Stimulated activated naive B cell treated with anti-CD40 and anti-IgM and Interleukin-4, amounts not matched to agents 10 μg/mL and 1 μg/mL and 100 μg/mL, for 72 hours (primary cell): ENCODE measurements at regions not wholly inside any gene's neighbourhood (a gene's known extent, or its start where the extent isn't known, plus 50 kb on each side); places are given as distances from the start of the nearest gene placed in this dataset.
"Not testable (repeated sequence)": the region's sequence is repeated elsewhere in the genome, so short reads cannot be mapped to it uniquely, and the experiment has no call there.

Source experiments
- ATAC-seq, 2 donors: fragments of 150-1000 bp; cut with Tn5 transposase; replicated peaks; 2 replicates each; pipeline ENCODE4 v1.10.0; 2021; ENCODE audit warnings: moderate library complexity in 1 of 2
- DNase-seq: peaks from one replicate; pipeline ENCODE4 v3.0.0; 2021
- H3K27ac Mint-ChIP-seq: one replicate; pipeline ENCODE4 v1.8.0; 2022; ENCODE audit warnings: mild to moderate bottlenecking, mixed read lengths
- H3K27me3 Mint-ChIP-seq, 2 donors: one replicate each; pipeline ENCODE4 v1.8.0; 2022; ENCODE audit warnings: mixed read lengths in 2 of 2
- H3K36me3 Mint-ChIP-seq, 2 donors: one replicate each; pipeline ENCODE4 v1.8.0; 2022; ENCODE audit warnings: mixed read lengths in 2 of 2, mild to moderate bottlenecking in 1 of 2
- H3K4me1 Mint-ChIP-seq, 2 donors: one replicate each; pipeline ENCODE4 v1.8.0; 2022; ENCODE audit warnings: mixed read lengths in 2 of 2, mild to moderate bottlenecking in 1 of 2
- H3K4me3 Mint-ChIP-seq, 2 donors: one replicate each; pipeline ENCODE4 v1.8.0; 2022; ENCODE audit warnings: mild to moderate bottlenecking in 2 of 2, mixed read lengths in 2 of 2, moderate library complexity in 1 of 2
- H3K9me3 Mint-ChIP-seq, 2 donors: one replicate each; pipeline ENCODE4 v1.8.0; 2022; ENCODE audit warnings: mixed read lengths in 2 of 2, mild to moderate bottlenecking in 1 of 2

GRCh38 chr17:71494062-71494855 is 626.6 kb upstream of the SOX9 start:
- Mint-ChIP-seq H3K4me1 (no peaks in the 10 kb centered on the region), H3K27me3 (no peaks in the 10 kb centered on the region), H3K4me3 (no peak overlapping the region), H3K36me3 (no peaks in the 10 kb centered on the region), H3K27ac (no peak overlapping the region), H3K9me3 (no peaks in the 10 kb centered on the region)
- ATAC-seq (no peak), DNase-seq (no peak)

GRCh38 chr17:71495420-71495819 is 625.4 kb upstream of the SOX9 start:
- no peaks in the 10 kb centered on the region for H3K4me1 Mint-ChIP-seq
- H3K27ac Mint-ChIP-seq, result no peak overlapping the region
- no peak overlapping the region for H3K4me3 Mint-ChIP-seq
- no peak for DNase-seq
- no peaks in the 10 kb centered on the region for H3K36me3 Mint-ChIP-seq
- H3K27me3 Mint-ChIP-seq, result no peaks in the 10 kb centered on the region
- peaks cover 0 to 1% of the 10 kb centered on the region in 2 donors for H3K9me3 Mint-ChIP-seq
- ATAC-seq, result no peak

GRCh38 chr17:71496552-71496951 is 624.3 kb upstream of the SOX9 start:
- Mint-ChIP-seq H3K4me1 (no peaks in the 10 kb centered on the region), H3K27ac (no peak overlapping the region), H3K36me3 (no peaks in the 10 kb centered on the region), H3K4me3 (no peak overlapping the region), H3K27me3 (no peaks in the 10 kb centered on the region), H3K9me3 (peaks cover 0 to 1% of the 10 kb centered on the region in 2 donors)
- DNase-seq, result no peak
- no peak for ATAC-seq

- peaks cover 0 to 3% of the 10 kb centered on the region in 2 donors for H3K9me3 Mint-ChIP-seq
- no peaks in the 10 kb centered on the region for H3K27me3 Mint-ChIP-seq
- DNase-seq, result no peak
- no peak overlapping the region for H3K4me3 Mint-ChIP-seq
- H3K4me1 Mint-ChIP-seq, result no peaks in the 10 kb centered on the region
- no peaks in the 10 kb centered on the region for H3K36me3 Mint-ChIP-seq
- no peak for ATAC-seq
- H3K27ac Mint-ChIP-seq, result no peak overlapping the region
Measured at GRCh38 chr17:71500761-71501555, 619.9 kb upstream of the SOX9 start.

- Mint-ChIP-seq H3K27me3 (no peaks in the 10 kb centered on the region), H3K4me1 (no peaks in the 10 kb centered on the region), H3K9me3 (peaks cover 0 to 5% of the 10 kb centered on the region in 2 donors), H3K36me3 (no peaks in the 10 kb centered on the region), H3K4me3 (no peak overlapping the region), H3K27ac (no peak overlapping the region)
- DNase-seq (no peak), ATAC-seq (no peak)
Measured at GRCh38 chr17:71501711-71502110, 619.1 kb upstream of the SOX9 start.

- Mint-ChIP-seq H3K36me3 (no peaks in the 10 kb centered on the region), H3K4me3 (no peak overlapping the region), H3K4me1 (no peaks in the 10 kb centered on the region), H3K27me3 (no peaks in the 10 kb centered on the region), H3K27ac (no peak overlapping the region), H3K9me3 (peaks cover 0 to 5% of the 10 kb centered on the region in 2 donors)
- DNase-seq (no peak), ATAC-seq (no peak)
Measured at GRCh38 chr17:71502443-71502842, 618.4 kb upstream of the SOX9 start.

- ATAC-seq (no peak), DNase-seq (no peak)
- H3K27ac Mint-ChIP-seq, result no peak overlapping the region
- no peaks in the 10 kb centered on the region for H3K4me1 Mint-ChIP-seq
- no peaks in the 10 kb centered on the region for H3K36me3 Mint-ChIP-seq
- no peak overlapping the region for H3K4me3 Mint-ChIP-seq
- H3K27me3 Mint-ChIP-seq, result no peaks in the 10 kb centered on the region
- peaks cover 0 to 7% of the 10 kb centered on the region in 2 donors for H3K9me3 Mint-ChIP-seq
Measured at GRCh38 chr17:71503710-71504465, 616.9 kb upstream of the SOX9 start.

GRCh38 chr17:71505200-71505599 is 615.6 kb upstream of the SOX9 start:
- DNase-seq (no peak), ATAC-seq (no peak)
- Mint-ChIP-seq H3K27ac (no peak overlapping the region), H3K4me3 (no peak overlapping the region), H3K4me1 (no peaks in the 10 kb centered on the region), H3K27me3 (no peaks in the 10 kb centered on the region), H3K36me3 (no peaks in the 10 kb centered on the region), H3K9me3 (peaks cover 0 to 6% of the 10 kb centered on the region in 2 donors)

- no peaks in the 10 kb centered on the region for H3K4me1 Mint-ChIP-seq
- no peak for ATAC-seq
- no peak overlapping the region for H3K27ac Mint-ChIP-seq
- no peak overlapping the region for H3K4me3 Mint-ChIP-seq
- H3K27me3 Mint-ChIP-seq, result no peaks in the 10 kb centered on the region
- H3K36me3 Mint-ChIP-seq, result no peaks in the 10 kb centered on the region
- no peak for DNase-seq
- peaks cover 0 to 6% of the 10 kb centered on the region in 2 donors for H3K9me3 Mint-ChIP-seq
Measured at GRCh38 chr17:71505981-71506380, 614.8 kb upstream of the SOX9 start.

- H3K4me3 Mint-ChIP-seq, result no peak overlapping the region
- ATAC-seq, result no peak
- peaks cover 2 to 3% of the 10 kb centered on the region in 2 donors for H3K9me3 Mint-ChIP-seq
- no peak for DNase-seq
- no peak overlapping the region for H3K27ac Mint-ChIP-seq
- no peaks in the 10 kb centered on the region for H3K27me3 Mint-ChIP-seq
- H3K4me1 Mint-ChIP-seq, result no peaks in the 10 kb centered on the region
- no peaks in the 10 kb centered on the region for H3K36me3 Mint-ChIP-seq
Measured at GRCh38 chr17:71511266-71511995, 609.4 kb upstream of the SOX9 start.

- not testable (repeated sequence) for H3K27me3 Mint-ChIP-seq, H3K9me3 Mint-ChIP-seq, DNase-seq, H3K4me1 Mint-ChIP-seq, H3K4me3 Mint-ChIP-seq, H3K36me3 Mint-ChIP-seq, H3K27ac Mint-ChIP-seq, ATAC-seq
Measured at GRCh38 chr17:71513725-71514124, 607.1 kb upstream of the SOX9 start.

- no peak overlapping the region for H3K27ac Mint-ChIP-seq
- no peaks in the 10 kb centered on the region for H3K36me3 Mint-ChIP-seq
- H3K4me3 Mint-ChIP-seq, result no peak overlapping the region
- no peak for DNase-seq
- no peaks in the 10 kb centered on the region for H3K27me3 Mint-ChIP-seq
- H3K4me1 Mint-ChIP-seq, result no peaks in the 10 kb centered on the region
- peaks cover 2 to 3% of the 10 kb centered on the region in 2 donors for H3K9me3 Mint-ChIP-seq
- no peak for ATAC-seq
Measured at GRCh38 chr17:71516149-71516548, 604.7 kb upstream of the SOX9 start.

- Mint-ChIP-seq H3K4me1 (no peaks in the 10 kb centered on the region), H3K27ac (no peak overlapping the region), H3K4me3 (no peak overlapping the region), H3K9me3 (peaks cover 2 to 4% of the 10 kb centered on the region in 2 donors), H3K36me3 (no peaks in the 10 kb centered on the region), H3K27me3 (no peaks in the 10 kb centered on the region)
- ATAC-seq, result no peak
- DNase-seq, result no peak
Measured at GRCh38 chr17:71519285-71519684, 601.5 kb upstream of the SOX9 start.

- Mint-ChIP-seq H3K27ac (no peak overlapping the region), H3K4me3 (no peak overlapping the region), H3K9me3 (peaks cover 4% of the 10 kb centered on the region in 2 donors), H3K4me1 (no peaks in the 10 kb centered on the region), H3K27me3 (no peaks in the 10 kb centered on the region), H3K36me3 (no peaks in the 10 kb centered on the region)
- DNase-seq (no peak), ATAC-seq (no peak)
Measured at GRCh38 chr17:71521724-71522123, 599.1 kb upstream of the SOX9 start.
